HepG2 (cell line): ENCODE measurements at regions not wholly inside any gene's neighbourhood (a gene's known extent, or its start where the extent isn't known, plus 50 kb on each side); places are given as distances from the start of the nearest gene placed in this dataset.
A peak's percentile ranks its signal among the peaks of the same experiment; 100 is the strongest.

Source experiments
- AGO2 ChIP-seq: fragments of 200-400 bp; formaldehyde crosslinking; optimal IDR thresholded peaks from 2 replicates; pipeline ENCODE3; 2017; ENCODE audit warnings: mild to moderate bottlenecking, low read depth, low read length, moderate library complexity
- KDM5B ChIP-seq: sonication (generic); formaldehyde crosslinking; IDR thresholded peaks from 2 replicates; pipeline ENCODE4 v1.4.0; 2020; ENCODE audit warnings: missing genetic modification reagents, mild to moderate bottlenecking, borderline replicate concordance
- SOX6 ChIP-seq, 2 experiments: fragments of 450-650 bp in 1 of 2; sonication (generic) in 1 of 2; formaldehyde crosslinking in 1 of 2; IDR thresholded peaks; 2 replicates each; pipeline versions ENCODE4 v1.4.0 to v1.6.1; 2017 to 2020; ENCODE audit warnings: antibody characterized with exemption in 1 of 2, mild to moderate bottlenecking in 1 of 2, missing genetic modification reagents in 1 of 2
- XRCC5 ChIP-seq: fragments of 200-400 bp; formaldehyde crosslinking; optimal IDR thresholded peaks from 2 replicates; pipeline ENCODE3; 2017; ENCODE audit warnings: mild to moderate bottlenecking, low read length
- ZBTB4 ChIP-seq: sonication (generic); formaldehyde crosslinking; IDR thresholded peaks from 2 replicates; pipeline ENCODE4 v1.4.0; 2020; ENCODE audit warnings: missing genetic modification reagents, mild to moderate bottlenecking, borderline replicate concordance
- ZMYM4 ChIP-seq: sonication (generic); formaldehyde crosslinking; IDR thresholded peaks from 2 replicates; pipeline ENCODE4 v1.8.1; 2023; ENCODE audit warnings: mild to moderate bottlenecking, missing genetic modification reagents
- ZNF512B ChIP-seq: sonication (generic); formaldehyde crosslinking; IDR thresholded peaks from 2 replicates; pipeline ENCODE4 v1.5.1; 2020; ENCODE audit warnings: missing genetic modification reagents, mild to moderate bottlenecking, borderline replicate concordance
- ZNF687 ChIP-seq: sonication (generic); formaldehyde crosslinking; IDR thresholded peaks from 2 replicates; pipeline ENCODE4 v1.5.1; 2020; ENCODE audit warnings: mild to moderate bottlenecking, missing genetic modification reagents, moderate library complexity

- 0 out of 2 replicates have a peak, but pooled peaks have one; percentile 40 for TF ChIP-seq ZBTB4 (CRISPR knock-in tag)
- peak; percentile 17 for TF ChIP-seq AGO2
- 0 out of 2 replicates have a peak, but pooled peaks have one; percentile 26 for TF ChIP-seq ZNF687 (CRISPR knock-in tag)
- TF ChIP-seq ZNF512B (CRISPR knock-in tag), result no peak
- no peak for TF ChIP-seq SOX6 (IDR thresholded peaks at IDR 0.05)
- TF ChIP-seq SOX6 (CRISPR knock-in tag; IDR thresholded peaks at IDR 0.05), result 0 out of 2 replicates have a peak, but pooled peaks have one; percentile 21
- 0 out of 2 replicates have a peak, but pooled peaks have one; percentile 19 for TF ChIP-seq KDM5B (CRISPR knock-in tag)
- 0 out of 2 replicates have a peak, but pooled peaks have one; percentile 22 for TF ChIP-seq ZMYM4 (CRISPR knock-in tag)
- TF ChIP-seq XRCC5, result no peak
Measured at GRCh38 chr17:72542317-72542716, 421.5 kb downstream of the SOX9 start (continued).
